GM21447 (cell line): ENCODE measurements at regions not wholly inside any gene's neighbourhood (a gene's known extent, or its start where the extent isn't known, plus 50 kb on each side); places are given as distances from the start of the nearest gene placed in this dataset.

ENCODE experiments used
- ATAC-seq: cut with Tn5 transposase; IDR thresholded peaks from one replicate; pipeline ENCODE4 v1.9.1; 2021; ENCODE audit not compliant: unreplicated experiment

DNA sequence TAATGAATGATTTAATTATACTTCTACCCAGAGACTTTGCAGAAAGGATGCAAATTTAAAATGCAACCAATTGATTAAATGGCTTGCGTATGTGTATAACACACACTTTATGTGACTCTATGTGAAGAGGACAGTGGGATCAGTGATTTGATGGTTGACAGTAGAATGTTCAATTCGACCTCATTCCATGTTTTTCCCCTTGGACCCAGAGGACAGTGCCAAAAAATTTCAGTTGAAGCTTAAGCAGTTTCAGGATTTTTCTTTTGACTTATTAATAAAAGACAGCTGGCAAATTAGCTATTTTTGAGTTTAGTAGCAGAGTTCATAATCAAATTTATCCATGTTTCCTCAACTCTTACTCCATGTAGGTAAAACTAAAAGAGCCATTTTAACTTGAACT lies 742.4 kb upstream of the NR2F2 start:
- ATAC-seq: no peak

DNA sequence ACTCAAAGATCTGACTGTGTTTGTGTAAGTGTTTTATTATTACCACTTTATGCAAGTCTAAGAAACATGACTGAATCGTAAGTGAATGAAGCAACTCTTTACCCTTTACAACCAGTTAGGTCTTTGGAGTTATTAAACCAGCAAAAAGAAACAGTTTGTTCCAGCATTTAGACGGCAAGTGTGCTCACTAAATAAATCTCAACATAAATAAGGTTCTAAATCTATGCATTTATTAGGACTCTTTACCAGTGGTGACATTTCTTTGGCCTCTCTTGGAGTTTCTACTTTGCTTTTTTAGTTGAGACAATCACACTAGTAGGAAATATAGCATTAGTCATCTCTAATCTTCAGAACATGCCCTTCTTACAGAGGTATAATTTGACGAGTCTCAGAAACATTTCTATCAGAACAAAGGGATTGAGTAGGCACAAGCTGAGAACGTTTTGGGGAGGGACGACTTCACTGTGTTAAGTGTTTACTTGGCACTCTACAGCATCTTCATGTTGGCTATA lies 739.9 kb upstream of the NR2F2 start:
- no peak for ATAC-seq

DNA sequence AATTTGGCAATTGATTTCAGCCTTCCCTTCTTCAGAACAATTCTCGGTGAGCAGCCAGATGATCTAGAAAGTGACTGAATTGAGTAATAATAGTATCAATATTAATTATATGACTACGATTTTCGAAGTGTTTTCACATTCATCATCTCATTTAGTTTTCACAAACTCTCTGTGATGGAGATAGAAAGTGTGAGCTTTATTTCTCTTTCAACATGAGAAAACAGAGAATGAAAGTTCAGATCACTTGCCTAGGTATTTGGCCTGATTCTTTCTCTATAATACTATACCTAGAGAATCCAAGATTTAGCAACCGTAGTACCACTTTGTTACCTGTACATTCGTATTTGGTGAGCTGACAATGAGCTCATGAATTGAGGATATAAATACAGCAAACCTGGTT lies 739.2 kb upstream of the NR2F2 start:
- no peak for ATAC-seq

DNA sequence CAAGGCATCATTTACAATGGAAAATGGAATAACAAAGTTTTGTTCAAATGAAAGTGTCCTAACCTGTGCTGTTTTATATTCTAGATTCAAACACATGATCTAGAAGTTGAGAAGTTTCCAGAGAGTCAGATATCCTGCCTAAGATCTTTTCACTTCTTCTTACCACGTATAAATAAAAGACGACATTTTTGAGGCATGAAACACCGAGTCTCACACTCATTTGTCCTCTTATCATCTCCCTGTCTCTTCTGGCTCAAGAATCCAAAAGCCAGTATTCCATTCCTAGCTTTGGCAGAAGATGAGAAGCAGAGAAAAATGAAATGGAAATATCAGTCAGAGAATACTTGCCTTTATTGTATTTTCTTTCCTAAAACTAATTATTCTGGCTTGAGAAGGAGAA lies 738.6 kb upstream of the NR2F2 start:
- no peak for ATAC-seq

DNA sequence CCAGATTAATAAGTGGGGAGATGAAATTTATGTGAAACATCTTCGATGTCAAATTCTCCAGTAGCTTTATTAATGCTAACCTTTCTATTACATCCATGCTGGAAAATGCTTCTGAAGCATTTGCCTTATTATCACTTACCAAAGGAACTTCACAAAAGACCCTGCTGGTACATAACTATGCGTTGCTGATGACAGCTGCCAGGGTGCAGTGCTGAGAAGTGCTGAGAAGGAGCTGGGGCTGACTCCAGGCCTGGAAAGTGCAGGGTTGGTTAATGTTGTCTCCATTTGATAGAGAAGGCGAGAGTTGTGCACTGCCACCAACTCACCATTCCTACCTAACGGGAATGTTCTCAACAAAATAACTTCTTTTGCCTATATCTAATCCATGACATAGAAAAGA lies 736.0 kb upstream of the NR2F2 start:
- ATAC-seq: no peak

DNA sequence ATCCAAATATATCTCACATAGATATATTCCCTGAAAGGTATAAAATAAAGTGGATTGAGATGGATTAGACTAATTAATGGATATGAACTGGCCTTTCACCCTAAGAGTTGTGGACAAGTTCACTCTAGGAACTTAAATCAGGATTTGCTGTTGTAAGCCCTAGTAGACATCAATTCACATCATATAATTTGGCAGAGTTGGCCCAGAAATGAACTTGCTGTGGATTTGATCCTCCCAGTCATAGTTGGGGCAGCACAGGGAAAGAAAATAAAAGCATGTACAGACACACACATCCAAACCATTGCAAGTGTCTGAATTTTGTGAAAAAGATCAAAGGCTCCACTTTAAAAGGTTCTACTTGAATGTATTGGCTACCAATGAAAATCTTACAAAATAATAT lies 734.7 kb upstream of the NR2F2 start:
- ATAC-seq: no peak

DNA sequence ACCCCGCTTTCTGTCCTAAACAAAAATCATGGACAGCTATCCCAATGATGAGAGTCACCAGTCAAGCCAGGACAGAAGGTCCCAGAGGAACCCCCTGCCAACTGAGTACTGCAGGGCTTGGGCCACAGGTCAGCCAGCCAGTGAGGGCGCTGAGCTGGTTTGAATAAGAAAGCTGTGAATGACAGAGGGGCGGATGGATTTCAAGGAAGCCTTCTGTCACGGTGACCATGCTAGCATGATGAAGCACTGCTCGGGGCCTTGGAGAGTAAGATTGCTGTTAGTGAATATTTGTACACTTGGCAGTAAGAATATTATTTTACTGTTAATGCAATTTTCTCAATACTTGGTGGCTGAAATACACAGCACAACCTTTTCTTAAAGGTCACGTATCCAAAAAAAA lies 734.0 kb upstream of the NR2F2 start:
- ATAC-seq: no peak

DNA sequence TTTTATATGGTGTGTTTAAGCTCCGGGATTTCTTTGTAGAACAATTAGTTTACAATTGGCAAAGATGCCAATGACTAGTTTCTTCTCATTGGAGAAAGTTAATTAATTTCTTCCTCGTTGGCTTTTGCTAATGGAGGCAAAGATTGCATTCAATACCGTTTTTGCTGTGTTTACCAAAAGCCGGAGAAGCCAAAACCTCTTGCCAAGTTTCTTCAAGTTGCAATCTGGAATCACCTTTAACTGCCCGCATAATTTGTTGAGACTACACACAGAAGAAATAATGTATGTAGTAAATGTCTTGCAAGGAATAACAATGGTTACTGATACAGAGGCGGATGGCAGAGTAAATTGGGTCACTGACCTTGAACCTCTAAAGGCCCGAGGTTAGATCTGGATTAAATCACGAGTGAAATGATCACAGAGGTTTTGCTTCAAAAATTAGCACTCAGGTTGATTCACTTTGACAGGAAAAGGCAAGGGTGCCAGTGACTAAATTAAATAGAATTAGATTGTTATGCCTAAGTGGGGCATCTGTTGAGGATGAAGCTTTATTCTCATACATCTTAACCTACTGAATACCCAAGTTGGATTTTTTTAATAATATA lies 732.1 kb upstream of the NR2F2 start:
- ATAC-seq: no peak

DNA sequence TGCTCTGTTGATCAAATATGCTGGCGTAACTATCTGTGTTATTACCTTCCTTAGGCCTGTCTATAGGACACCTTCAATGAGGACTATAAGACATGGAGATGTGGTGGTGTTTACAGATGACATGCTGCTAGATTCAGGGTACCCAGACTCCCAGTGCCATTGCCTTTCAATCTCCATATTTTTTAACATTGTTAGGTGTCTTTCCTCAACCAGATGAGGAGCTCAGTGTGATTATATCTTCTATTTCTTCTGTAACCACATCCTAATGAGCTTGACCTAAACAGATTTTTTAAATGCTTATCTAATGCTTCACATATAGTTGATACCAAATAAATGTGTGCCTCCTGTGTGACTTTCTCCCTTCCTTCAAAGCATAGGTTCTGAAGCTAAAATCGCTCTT lies 730.1 kb upstream of the NR2F2 start:
- no peak for ATAC-seq

DNA sequence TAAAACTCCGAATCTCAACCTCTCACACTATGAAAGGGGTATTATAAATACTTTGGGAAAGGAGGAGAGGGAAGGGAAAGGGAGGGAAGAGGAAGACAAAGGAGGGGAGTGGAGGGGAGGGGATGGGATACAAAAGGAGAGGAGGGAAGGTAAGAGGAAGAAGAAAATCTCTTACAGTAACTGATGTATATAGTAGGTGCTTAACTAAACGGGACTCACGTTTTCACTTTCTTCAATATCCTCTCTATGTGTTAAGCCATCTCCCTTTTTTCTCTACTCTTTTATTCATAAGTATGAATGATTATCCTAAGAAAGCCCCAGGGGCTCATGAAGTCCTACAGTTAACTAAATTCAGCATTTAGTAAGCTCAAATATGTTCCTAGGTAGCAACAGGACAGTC lies 729.6 kb upstream of the NR2F2 start:
- no peak for ATAC-seq

DNA sequence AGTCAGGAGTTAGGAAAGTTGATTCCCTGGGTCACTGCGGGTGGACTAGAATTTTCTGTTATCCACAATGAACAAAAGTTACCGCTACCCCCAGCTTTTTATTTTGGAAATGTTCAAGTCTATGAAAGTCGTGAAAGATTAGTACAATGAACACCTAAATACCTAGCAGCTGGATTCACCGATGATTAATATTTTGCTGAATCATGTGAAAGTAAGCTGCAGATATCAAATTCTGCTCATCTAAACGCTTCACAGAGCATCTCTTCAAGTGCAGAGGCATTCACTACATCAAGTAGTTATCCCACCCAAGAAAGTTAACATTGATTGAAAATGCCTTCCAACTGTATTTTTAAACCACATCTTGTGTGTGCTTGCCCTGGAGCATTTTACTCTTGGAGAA lies 729.0 kb upstream of the NR2F2 start:
- no peak for ATAC-seq

DNA sequence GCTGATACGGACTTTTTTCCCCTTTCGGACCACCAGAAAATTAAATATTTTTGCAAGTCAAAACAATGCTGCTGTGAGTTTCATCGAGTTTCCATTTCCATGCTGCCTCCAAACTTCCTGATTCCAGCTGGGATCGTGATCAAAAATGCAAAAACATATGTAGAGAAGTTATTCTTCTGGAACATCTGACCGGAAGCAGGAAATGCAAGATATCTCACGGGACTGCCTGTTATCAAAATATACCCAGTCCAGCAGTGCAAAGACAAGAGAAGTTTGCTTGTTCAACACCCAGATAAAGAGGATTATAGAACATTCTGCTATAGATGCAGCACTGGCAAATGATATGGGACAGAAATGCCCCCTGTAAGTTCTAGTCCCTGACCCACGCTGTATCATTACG lies 726.7 kb upstream of the NR2F2 start:
- no peak for ATAC-seq

DNA sequence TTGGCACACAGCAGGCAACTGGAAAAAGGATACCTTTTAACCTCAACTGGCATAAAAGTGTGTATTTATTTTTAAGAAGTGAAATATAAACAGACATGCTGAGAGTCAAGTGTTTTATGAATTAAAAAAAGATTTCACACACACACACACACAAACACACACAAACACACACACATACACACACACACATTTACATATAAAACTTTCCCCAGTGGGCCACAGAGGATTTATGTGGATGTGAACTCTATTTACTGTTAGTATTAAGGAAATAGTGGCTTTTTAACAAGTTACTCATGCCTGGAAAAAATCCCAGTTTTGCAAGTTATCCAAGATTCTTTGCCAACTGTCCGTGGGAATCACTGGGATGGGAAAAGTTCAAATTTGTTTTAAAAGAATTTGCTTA lies 725.9 kb upstream of the NR2F2 start:
- ATAC-seq: no peak

DNA sequence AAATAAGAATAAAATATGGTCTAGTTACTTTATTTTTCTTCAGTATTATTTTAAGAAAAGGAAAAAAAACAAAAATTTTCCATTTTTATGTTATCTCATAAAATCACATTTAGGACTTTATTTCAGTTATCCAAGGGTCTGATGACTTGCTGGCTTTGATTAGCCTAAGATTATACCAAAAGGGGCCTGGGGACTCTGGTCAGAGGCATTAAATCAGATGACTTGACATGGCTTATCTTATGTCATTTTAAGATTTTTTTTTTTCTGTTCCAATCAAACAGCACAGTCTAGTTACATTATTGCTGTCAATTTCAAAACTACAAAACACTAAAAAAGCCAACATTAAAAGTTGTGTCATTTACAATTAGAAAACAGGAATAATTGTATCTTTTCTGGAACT lies 725.4 kb upstream of the NR2F2 start:
- ATAC-seq: no peak

DNA sequence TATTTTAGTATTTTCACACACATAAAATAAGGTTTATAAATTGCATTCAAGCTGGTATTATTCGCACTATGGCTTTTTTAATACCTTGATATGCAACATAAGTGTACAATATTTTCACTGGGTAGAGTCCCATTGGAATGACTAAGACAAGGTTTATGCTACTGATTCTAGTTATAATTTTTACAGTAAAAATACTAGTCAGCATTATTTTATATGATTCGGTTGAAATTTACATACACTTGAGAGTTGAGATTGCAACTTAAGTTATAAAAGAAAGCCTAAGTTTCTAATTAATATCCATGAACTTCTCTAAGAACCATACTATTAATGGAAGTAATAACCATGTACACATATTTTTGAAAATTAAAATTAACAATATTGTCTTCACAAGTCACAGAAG lies 723.9 kb upstream of the NR2F2 start:
- ATAC-seq: no peak

DNA sequence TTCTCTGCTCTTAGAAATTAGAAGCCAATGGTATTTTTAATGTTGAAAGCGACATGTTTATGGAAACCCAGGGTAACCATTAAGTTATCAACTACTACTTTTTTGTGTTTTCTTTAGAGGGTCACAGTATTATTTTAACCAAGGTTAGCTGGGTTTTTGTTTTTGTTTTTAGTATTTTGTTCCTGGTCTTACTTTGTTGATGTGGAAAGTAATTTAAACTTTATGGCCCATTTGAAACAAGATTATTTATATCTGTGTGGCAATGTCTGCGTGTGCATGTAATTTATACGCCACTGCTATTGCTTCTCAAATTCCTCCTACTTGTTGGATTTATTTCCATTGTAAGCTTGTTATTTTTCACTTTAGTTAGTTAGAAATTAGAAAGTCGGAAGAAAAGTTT lies 722.1 kb upstream of the NR2F2 start:
- no peak for ATAC-seq

DNA sequence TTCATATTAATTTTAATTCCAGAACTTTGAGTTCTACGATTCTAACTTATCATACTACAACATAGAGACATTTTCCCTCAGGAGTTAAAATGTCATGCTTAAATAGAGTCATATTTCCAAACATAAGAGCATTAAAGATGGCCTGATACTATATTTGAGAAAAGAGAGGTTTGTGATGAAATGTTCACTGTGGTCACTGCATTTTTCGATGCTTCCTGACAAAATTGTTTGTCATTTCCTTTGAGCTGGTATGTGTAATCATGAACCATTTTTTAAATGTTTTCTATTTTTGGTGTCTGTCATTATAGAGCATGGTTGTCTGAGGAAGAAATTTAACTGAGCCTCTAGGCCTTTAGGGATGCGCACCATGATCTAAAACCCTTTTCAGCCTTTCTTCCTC lies 721.4 kb upstream of the NR2F2 start:
- no peak for ATAC-seq

DNA sequence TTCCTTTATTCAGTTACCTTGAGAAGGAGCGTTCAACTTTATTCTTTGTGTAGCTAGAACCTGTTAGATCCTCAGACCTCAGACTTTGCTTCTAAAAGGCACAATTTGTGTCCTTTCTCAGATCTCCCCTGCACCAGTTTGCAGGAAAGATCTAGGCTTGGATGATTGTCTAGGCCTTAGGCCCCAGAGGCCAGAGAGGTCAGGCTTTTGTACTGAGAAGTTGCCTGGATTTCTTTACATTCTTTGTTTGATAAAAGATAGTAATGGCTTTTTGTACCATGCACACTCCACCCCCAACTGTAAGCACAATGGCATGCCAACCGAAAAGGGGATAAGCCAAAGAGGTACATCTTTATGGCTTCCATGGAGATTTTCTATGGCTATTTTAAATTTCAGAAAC lies 719.6 kb upstream of the NR2F2 start:
- no peak for ATAC-seq

DNA sequence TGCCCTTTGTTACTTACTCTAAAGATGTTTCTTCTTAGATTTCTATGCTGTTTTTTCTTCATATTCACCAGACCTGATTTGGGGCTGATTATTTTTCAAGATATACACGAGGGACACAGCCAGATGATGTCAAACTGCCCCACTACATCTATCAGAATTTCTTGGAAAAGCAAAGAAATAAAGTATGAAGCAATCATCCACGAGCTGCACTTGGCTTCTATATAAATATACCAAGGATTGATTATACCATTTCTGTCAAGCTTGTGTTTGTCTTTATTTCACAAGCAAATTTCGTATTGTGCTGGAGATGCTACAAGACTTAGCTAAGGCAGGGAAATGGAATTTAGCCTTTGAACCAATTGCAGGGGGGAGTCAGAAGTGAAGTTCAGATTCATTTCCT lies 715.1 kb upstream of the NR2F2 start:
- ATAC-seq: no peak

DNA sequence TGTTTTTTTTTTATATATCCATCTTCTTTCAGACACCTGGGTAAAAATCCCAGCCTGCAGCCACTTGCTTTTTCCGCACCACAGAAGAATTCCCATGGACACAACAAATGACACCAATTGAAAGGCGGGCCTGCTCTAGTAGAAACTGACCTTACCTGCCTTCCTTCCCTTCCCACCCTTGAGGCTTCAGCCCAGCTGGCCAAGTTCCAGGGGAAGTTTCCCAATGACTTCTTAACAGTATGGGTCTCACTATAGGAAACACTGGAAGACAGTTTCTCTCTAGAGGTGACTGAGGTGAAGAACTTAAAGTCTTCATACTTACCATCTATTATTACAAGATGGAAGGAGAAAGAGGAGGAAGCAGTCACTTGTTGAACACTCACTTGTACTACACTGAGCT lies 714.2 kb upstream of the NR2F2 start:
- no peak for ATAC-seq

DNA sequence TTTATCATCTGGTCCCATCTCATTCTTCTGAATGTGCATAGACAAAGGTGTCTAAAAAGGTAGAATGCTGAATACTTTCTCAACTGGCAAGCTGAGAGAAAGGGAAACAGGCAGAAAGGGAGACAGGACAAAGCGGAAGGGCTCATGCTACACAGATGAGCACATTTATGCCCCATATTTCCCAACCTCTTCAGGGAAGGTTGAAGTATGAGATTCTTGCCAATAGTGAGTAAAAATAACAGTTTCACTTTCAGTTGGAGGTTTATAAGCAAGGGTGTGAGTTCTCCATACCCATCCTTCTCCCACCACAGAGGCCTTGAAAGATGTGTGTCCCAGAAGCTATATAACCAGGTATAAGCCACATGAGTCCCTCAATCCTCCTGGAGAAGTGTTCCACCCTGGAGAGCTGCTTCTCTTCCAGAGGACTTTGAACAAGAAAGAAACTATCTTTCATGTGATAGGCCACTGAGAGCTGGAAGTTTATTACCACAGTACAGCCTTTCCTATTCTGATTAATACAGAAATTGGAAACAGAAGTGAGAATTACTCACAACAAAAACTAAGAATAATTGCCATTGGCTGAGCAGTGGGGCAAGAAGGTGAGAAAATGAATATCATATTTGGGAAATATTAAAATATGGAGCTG lies 709.4 kb upstream of the NR2F2 start:
- ATAC-seq: no peak

DNA sequence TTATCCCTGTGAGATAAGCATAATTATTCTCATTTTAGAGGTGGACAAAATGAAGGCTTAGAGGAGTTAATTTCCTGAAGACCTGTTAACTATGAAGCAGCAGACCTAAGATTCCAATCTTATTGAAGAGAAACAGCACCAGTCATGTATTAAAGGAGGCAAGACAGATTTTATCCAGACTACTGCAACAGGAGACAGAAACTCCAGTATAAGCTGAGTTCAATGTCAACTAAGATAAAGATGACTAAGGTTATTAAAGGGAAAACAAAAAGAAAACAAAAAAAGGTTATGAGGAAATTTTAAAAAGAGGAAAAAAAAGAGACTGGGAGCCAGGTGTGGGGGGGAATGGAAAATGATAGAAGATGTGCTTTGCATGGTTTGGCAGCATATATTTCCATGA lies 707.7 kb upstream of the NR2F2 start:
- no peak for ATAC-seq

DNA sequence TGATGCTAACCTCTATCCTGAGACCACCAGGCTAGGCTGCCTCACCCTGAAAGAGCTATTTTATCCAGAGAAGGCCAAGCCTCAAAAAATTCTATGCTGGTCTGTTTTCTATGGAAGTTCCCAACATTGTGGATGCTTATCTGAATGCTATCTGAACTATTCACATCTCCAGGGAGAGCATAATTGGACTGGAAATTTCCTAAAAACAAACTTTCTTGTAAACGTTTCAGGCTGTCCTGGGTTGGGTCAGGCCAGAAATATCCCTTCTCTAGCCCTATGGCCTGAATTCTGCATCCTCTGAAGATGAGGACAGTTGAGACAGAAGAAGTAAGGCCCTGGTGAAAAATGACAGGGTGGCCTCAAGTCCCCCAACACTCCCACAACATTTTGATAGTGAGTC lies 706.4 kb upstream of the NR2F2 start:
- ATAC-seq: no peak
